HL-60/S4 (cell line): ENCODE measurements at regions not wholly inside any gene's neighbourhood (a gene's known extent, or its start where the extent isn't known, plus 50 kb on each side); places are given as distances from the start of the nearest gene placed in this dataset.

Experiments
- in situ Hi-C: fragments of 300-500 bp; cut with MboI; formaldehyde crosslinking; loops from 2 replicates; pipeline ENCODE4 v1.14.3; 2022; ENCODE audit warnings: low sequenced_read_pairs

- in situ Hi-C loops = no loop called here
Measured at GRCh38 chr6:47151232-47151898, 109.2 kb upstream of the ADGRF1 start.

DNA sequence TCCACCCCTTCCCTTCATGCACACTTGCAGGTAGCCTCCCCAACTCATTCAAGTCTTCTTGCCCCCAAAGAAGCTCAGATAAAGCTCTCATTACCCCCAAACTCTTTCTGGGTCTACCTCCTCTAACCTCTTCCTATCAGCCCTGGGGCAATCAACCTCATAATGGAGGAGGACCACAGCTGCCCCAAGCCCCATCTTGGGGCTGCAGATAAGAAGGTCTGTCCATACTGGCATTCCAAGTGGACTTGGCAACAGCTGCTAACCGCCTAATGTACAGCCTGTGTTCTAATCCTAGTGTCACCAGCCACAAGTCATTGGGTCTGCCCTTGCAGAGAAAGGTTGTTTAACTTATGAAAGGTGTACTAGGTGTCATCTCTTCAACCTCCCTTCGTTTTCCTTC lies 107.4 kb upstream of the ADGRF1 start:
- in situ Hi-C loops = no loop called here

- in situ Hi-C loops = no loop called here
Measured at GRCh38 chr6:47149066-47149465, 106.9 kb upstream of the ADGRF1 start.

- in situ Hi-C loops = no loop called here
Measured at GRCh38 chr6:47147836-47148344, 105.8 kb upstream of the ADGRF1 start.

- in situ Hi-C loops = no loop called here
Measured at GRCh38 chr6:47147175-47147727, 105.1 kb upstream of the ADGRF1 start.

DNA sequence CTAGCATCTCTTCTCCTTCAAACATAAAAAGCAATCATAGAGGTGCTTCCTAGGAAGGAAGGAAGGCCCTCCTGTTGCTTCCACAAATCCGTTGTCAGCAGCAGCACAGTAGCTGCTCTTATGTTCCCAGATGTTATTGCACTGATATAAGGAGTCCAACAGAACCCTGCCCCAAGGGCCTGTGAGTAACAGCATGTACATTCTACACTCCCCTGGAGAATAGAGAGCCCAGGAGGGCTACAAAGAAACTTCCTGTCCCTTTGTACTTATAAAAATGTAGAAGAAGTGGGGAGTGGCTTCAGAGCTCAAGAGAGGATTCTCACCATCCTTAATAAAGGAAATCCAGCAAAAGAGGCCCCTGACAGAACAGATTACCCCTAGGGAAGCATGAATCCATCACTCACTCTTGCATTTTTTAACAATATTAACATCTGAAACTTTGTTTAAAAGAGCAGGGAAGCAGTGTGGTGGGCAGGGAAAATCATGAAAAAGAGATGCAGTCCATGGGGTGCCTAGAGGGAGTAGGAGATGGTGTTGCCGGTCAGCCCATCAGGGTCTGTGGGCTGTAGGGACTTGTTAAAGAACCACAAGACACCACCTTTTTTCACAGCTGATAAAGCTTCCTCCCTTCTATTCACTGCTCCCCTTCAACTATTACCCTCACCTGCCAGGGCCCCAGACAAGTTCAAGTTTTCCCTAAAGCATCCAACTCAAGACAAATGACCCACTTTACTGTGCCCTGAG lies 104.5 kb upstream of the ADGRF1 start:
- in situ Hi-C loops = no loop called here

GRCh38 chr6:47145212-47145611 lies 103.1 kb upstream of the ADGRF1 start:
- in situ Hi-C loops = no loop called here

DNA sequence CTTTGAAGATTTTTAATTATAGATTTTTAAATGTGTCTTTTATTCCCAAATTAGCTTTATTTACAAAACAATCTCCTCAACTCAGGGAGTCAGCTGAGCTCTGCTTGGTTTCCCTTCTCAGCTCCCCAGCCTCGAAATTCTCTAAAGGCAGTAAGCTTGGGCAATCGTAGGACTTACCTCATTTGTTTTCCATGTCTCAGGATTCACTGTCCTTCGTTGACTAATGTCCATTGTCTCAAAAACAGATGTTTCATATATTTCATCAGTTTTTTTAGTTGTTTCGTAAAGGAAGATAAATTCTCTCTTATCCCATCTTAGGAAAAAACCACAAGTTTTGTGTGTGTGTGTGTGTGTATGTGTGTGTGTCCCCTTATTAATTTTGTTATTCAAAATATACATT lies 102.2 kb upstream of the ADGRF1 start:
- in situ Hi-C loops = no loop called here

GRCh38 chr6:47141963-47142362 lies 99.8 kb upstream of the ADGRF1 start:
- in situ Hi-C loops = no loop called here

- in situ Hi-C loops = no loop called here
Measured at GRCh38 chr6:47141171-47141570, 99.0 kb upstream of the ADGRF1 start.

GRCh38 chr6:47138046-47138445 lies 95.9 kb upstream of the ADGRF1 start:
- in situ Hi-C loops = no loop called here

- in situ Hi-C loops = no loop called here
Measured at GRCh38 chr6:47137073-47137472, 94.9 kb upstream of the ADGRF1 start.

DNA sequence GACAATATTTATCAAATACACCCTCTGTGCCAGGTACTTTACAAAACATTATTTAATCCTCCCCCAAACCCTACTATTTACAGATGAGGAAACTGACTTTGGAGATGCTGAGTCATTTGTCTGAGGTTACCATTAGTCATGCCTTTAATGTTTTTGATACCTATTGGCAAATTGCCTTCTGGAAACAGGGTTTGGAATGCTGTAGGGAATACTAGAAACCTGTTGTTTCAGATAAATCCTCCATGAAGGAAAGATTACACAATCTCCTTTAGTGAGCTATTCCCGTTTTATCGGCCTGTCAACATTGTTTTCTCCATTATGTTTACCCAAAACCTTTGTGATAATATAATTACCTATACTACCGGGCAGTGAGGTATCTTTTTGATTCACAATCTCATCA lies 93.6 kb upstream of the ADGRF1 start:
- in situ Hi-C loops = no loop called here

- in situ Hi-C loops = no loop called here
Measured at GRCh38 chr6:47134476-47135189, 92.5 kb upstream of the ADGRF1 start.

- in situ Hi-C loops = no loop called here
Measured at GRCh38 chr6:47133230-47134000, 91.3 kb upstream of the ADGRF1 start.

GRCh38 chr6:47132724-47133123 lies 90.6 kb upstream of the ADGRF1 start:
- in situ Hi-C loops = no loop called here

DNA sequence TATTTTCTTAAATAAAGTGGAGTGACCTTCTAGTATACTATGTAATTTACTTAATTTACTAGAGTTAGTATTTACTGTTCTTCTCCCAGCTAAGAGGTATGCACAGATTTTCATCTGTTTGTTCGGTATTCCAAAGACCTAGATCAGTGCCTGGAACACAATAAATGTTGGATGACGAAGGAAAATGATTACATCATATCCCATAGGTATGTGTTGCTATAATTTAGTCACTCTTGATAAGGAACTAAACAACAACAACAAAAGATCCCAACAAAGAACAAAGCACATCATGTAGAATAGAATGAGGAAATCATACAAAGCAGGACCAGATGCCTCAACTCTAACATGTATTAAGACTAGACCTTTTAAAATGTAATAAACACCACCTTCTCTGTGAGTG lies 89.6 kb upstream of the ADGRF1 start:
- in situ Hi-C loops = no loop called here

GRCh38 chr6:47130086-47130485 lies 88.0 kb upstream of the ADGRF1 start:
- in situ Hi-C loops = no loop called here

GRCh38 chr6:47129129-47129528 lies 87.0 kb upstream of the ADGRF1 start:
- in situ Hi-C loops = no loop called here

DNA sequence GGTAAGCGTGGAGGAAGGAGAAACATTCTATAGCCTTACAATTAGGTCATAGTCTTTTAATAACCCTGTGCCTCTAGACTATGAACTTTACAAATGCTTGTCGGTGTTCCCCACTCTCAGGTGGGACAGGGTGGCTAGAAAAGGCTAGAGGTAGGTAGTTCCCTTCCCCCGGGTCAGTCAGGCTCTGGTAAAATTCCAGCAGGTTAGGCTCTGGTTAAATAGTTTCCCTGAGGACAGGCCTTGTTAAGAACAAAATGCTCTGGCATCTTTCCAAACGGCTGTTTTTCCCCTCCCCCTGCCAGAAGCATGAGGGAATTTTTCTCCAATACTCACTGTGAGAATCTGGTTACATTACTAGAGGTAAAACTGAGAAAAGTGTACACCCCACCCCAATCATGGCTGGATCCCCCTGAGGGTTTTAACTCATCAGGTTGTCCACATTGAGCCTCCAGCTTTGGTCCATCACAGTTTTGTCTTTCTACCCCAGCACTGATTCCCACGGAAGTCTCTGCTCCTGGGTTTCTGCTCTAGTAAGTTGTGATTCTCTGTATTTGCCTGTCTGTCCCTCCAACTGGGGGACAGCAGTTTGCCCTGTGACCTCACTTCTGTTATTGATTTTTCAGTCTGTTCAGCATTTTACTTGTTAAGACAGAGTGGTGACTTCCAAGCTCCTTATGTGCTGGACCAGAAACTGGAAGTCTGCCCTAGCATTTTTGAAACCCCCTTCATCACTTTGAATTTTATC lies 84.7 kb upstream of the ADGRF1 start:
- in situ Hi-C loops = no loop called here
